ENCODE measurements at regions not wholly inside any gene's neighbourhood (a gene's known extent, or its start where the extent isn't known, plus 50 kb on each side); places are given as distances from the start of the nearest gene placed in this dataset.
A peak's percentile ranks its signal among the peaks of the same experiment; 100 is the strongest.

- TF ChIP-seq CHD4 (IDR thresholded peaks at IDR 0.05; ENCODE audit: borderline replicate concordance, low read length) (no peak), SYNCRIP (IDR thresholded peaks at IDR 0.05; ENCODE audit: insufficient read depth, low read depth, low read length) (no peak), ZFP62 (CRISPR knock-in tag; IDR thresholded peaks at IDR 0.05) (no peak), ZNF275 (CRISPR knock-in tag; IDR thresholded peaks at IDR 0.05; ENCODE audit: borderline replicate concordance) (no peak), CCDC6 (CRISPR knock-in tag; IDR thresholded peaks at IDR 0.05) (peak; percentile 75; the same call in 1 of the 2 replicates), ZNF124 (CRISPR knock-in tag; IDR thresholded peaks at IDR 0.05) (peak; percentile 62; the same call in 1 of the 2 replicates), CEBPG (CRISPR knock-in tag; IDR thresholded peaks at IDR 0.05) (no peak), PITX1 (CRISPR knock-in tag; IDR thresholded peaks at IDR 0.05) (peak; percentile 100), ZNF7 (CRISPR knock-in tag; IDR thresholded peaks at IDR 0.05) (no peak), ZNF780A (CRISPR knock-in tag; IDR thresholded peaks at IDR 0.05) (no peak), ZNF768 (CRISPR knock-in tag; IDR thresholded peaks at IDR 0.05) (no peak), ATF6 (CRISPR knock-in tag; conservative IDR thresholded peaks at IDR 0.05) (0 out of 2 replicates have a peak, but pooled peaks have one; percentile 37), ZNF468 (CRISPR knock-in tag; IDR thresholded peaks at IDR 0.05) (no peak), ZNF18 (CRISPR knock-in tag; IDR thresholded peaks at IDR 0.05; ENCODE audit: insufficient replicate concordance) (no peak), SNAPC5 (CRISPR knock-in tag; IDR thresholded peaks at IDR 0.05; ENCODE audit: borderline replicate concordance) (no peak), KDM5B (CRISPR knock-in tag; IDR thresholded peaks at IDR 0.05; ENCODE audit: borderline replicate concordance) (peak; percentile 37; the same call in 1 of the 2 replicates), PRDM10 (CRISPR knock-in tag; IDR thresholded peaks at IDR 0.05; ENCODE audit: low read depth) (peak; percentile 69), NCOR1 (IDR thresholded peaks at IDR 0.05; ENCODE audit: borderline replicate concordance, low read length) (peak; percentile 42; the same call in 1 of the 2 replicates), HDAC1 (CRISPR knock-in tag; IDR thresholded peaks at IDR 0.05) (peak; percentile 85), FOXK2 (IDR thresholded peaks at IDR 0.05) (peak; percentile 63; the same call in 1 of the 2 replicates), ZNF530 (CRISPR knock-in tag; IDR thresholded peaks at IDR 0.05; ENCODE audit: low read depth) (no peak), ZFP90 (CRISPR knock-in tag; IDR thresholded peaks at IDR 0.05; ENCODE audit: borderline replicate concordance) (no peak), SIX4 (CRISPR knock-in tag; IDR thresholded peaks at IDR 0.05) (0 out of 2 replicates have a peak, but pooled peaks have one; percentile 26)
These were observed 111.6 kb downstream of the GOSR1 start (continued) for GRCh38 chr17:30588798-30589247.
